Endodermal cell (in vitro differentiated cells): ENCODE measurements at regions not wholly inside any gene's neighbourhood (a gene's known extent, or its start where the extent isn't known, plus 50 kb on each side); places are given as distances from the start of the nearest gene placed in this dataset.

ENCODE experiments used
- DNase-seq: peaks from one replicate; pipeline ENCODE4 v3.0.0-alpha.2; 2017
- H3K27ac ChIP-seq: 2 replicates; pipeline ENCODE4 v1.5.1; 2013; ENCODE audit warnings: mild to moderate bottlenecking, low read depth, low read length, moderate library complexity
- H3K27me3 ChIP-seq: 2 replicates; pipeline ENCODE4 v1.6.1; 2013; ENCODE audit warnings: mild to moderate bottlenecking, low read length, moderate library complexity; ENCODE audit not compliant: insufficient read depth, control insufficient read depth, poor library complexity, severe bottlenecking
- H3K36me3 ChIP-seq: 2 replicates; pipeline ENCODE4 v1.7.0; 2013; ENCODE audit warnings: mild to moderate bottlenecking, low read length, moderate library complexity; ENCODE audit not compliant: control insufficient read depth, insufficient read depth
- H3K4me1 ChIP-seq: one replicate; pipeline ENCODE4 v1.7.0; 2013; ENCODE audit warnings: low read length; ENCODE audit not compliant: control insufficient read depth, insufficient read depth
- H3K4me3 ChIP-seq: 2 replicates; pipeline ENCODE4 v1.5.1; 2013; ENCODE audit warnings: mild to moderate bottlenecking, low read length, moderate library complexity
- H3K9ac ChIP-seq: 2 replicates; pipeline ENCODE4 v1.6.1; 2013; ENCODE audit warnings: mild to moderate bottlenecking, low read length, moderate library complexity; ENCODE audit not compliant: poor library complexity, severe bottlenecking; ENCODE audit errors: extremely low read depth
- H3K9me3 ChIP-seq: 2 replicates; pipeline ENCODE4 v1.6.1; 2013; ENCODE audit warnings: mild to moderate bottlenecking, low read length, moderate library complexity; ENCODE audit not compliant: control insufficient read depth
- H3K27ac Mint-ChIP-seq: 2 replicates; pipeline ENCODE4 v1.8.0; 2020; ENCODE audit warnings: mixed read lengths
- H3K27me3 Mint-ChIP-seq: 2 replicates; pipeline ENCODE4 v1.8.0; 2021; ENCODE audit warnings: mild to moderate bottlenecking, mixed read lengths; ENCODE audit not compliant: insufficient read depth
- H3K36me3 Mint-ChIP-seq: 2 replicates; pipeline ENCODE4 v1.8.0; 2020; ENCODE audit warnings: low read depth, mixed read lengths
- H3K4me1 Mint-ChIP-seq: 2 replicates; pipeline ENCODE4 v1.8.0; 2020; ENCODE audit warnings: mixed read lengths
- H3K4me3 Mint-ChIP-seq: 2 replicates; pipeline ENCODE4 v1.8.0; 2020; ENCODE audit warnings: mild to moderate bottlenecking, moderate library complexity, mixed read lengths
- H3K9me3 Mint-ChIP-seq: 2 replicates; pipeline ENCODE4 v1.8.0; 2020; ENCODE audit warnings: mild to moderate bottlenecking, mixed read lengths
- CTCF ChIP-seq: fragments of 200-600 bp; sonication (generic); conservative IDR thresholded peaks from 2 replicates; pipeline ENCODE4 v1.5.0; 2021; ENCODE audit warnings: antibody characterized with exemption, mild to moderate bottlenecking
- WGBS, 2 experiments: methylation state at CpG; one replicate each; pipeline versions ENCODE4 v1.1.5 to v1.1.7; 2013; ENCODE audit warnings: missing lambda C conversion rate in 2 of 2, mixed read lengths in 1 of 2; ENCODE audit not compliant: insufficient coverage in 1 of 2, insufficient read length in 1 of 2; 5-methylcytosine and 5-hydroxymethylcytosine counted together

DNA sequence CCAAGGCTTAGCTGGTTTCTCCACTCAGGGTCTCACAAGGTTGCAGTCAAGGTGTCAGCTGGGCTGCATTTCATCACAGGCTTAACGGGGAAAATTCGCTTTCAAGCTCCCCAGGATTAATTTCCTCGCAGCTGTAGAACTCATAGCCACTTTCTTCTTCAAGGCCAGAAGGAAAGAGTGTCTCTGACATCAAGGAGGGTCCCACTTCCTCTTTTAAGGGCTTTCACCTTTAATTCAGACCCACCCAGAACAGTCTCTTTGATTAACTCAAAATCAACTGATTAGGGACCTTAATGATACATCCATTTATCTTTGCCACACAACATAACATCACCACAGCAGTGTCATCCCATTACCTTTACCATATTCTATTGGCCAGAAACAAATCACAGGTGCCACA is 183.3 kb upstream of the ARID1B start:
- peaks cover 17% of the 10 kb centered on the region for H3K4me1 Mint-ChIP-seq
- H3K4me3 ChIP-seq: no peak overlapping the region
- H3K36me3 ChIP-seq: no peaks in the 10 kb centered on the region
- H3K9ac ChIP-seq: no peak overlapping the region
- H3K27ac Mint-ChIP-seq: no peak overlapping the region
- H3K9me3 Mint-ChIP-seq: no peaks in the 10 kb centered on the region
- TF ChIP-seq CTCF: no peak
- H3K27ac ChIP-seq: no peak overlapping the region
- peaks cover 4% of the 10 kb centered on the region for H3K4me1 ChIP-seq
- no peaks in the 10 kb centered on the region for H3K9me3 ChIP-seq
- no peak overlapping the region for H3K4me3 Mint-ChIP-seq
- DNase-seq: no peak
- no peaks in the 10 kb centered on the region for H3K36me3 Mint-ChIP-seq
- H3K27me3 ChIP-seq: no peaks in the 10 kb centered on the region
- H3K27me3 Mint-ChIP-seq: peaks cover 2% of the 10 kb centered on the region
- 80 to 86% methylated on average over 1 to 3 of the region's 3 CpGs for WGBS, 2 experiments

DNA sequence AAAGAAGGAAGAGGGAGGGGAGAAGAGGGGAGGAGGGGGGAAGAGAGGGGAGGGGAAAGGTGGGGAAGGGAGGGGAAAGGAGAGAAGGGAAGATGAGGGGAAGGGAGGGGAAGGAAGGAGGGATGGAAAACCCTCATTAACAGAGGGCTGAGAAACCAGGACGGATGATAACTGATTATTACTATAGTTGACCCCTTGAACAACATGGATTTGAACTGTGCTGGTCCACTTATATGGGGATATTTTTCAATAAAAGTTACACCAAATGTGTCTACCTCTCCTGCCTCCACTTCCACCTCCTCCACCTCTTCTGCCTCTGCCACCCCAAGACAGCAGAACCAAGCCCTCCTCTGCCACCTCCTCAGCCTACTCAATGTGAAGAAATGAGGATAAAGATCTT is 184.1 kb upstream of the ARID1B start:
- Histone ChIP-seq H3K4me3 (no peak overlapping the region), H3K27me3 (no peaks in the 10 kb centered on the region), H3K9ac (no peak overlapping the region), H3K9me3 (no peaks in the 10 kb centered on the region), H3K4me1 (peaks cover 4% of the 10 kb centered on the region), H3K27ac (no peak overlapping the region), H3K36me3 (no peaks in the 10 kb centered on the region)
- Mint-ChIP-seq H3K27ac (no peak overlapping the region), H3K4me3 (no peak overlapping the region), H3K27me3 (peaks cover 2% of the 10 kb centered on the region), H3K4me1 (peaks cover 13% of the 10 kb centered on the region), H3K9me3 (no peaks in the 10 kb centered on the region), H3K36me3 (no peaks in the 10 kb centered on the region)
- TF ChIP-seq CTCF: no peak
- DNase-seq: no peak
- 92% methylated on average over 1 of the region's 1 CpG; no CpG with 5 or more reads in 1 of the 2 experiments for WGBS, 2 experiments

DNA sequence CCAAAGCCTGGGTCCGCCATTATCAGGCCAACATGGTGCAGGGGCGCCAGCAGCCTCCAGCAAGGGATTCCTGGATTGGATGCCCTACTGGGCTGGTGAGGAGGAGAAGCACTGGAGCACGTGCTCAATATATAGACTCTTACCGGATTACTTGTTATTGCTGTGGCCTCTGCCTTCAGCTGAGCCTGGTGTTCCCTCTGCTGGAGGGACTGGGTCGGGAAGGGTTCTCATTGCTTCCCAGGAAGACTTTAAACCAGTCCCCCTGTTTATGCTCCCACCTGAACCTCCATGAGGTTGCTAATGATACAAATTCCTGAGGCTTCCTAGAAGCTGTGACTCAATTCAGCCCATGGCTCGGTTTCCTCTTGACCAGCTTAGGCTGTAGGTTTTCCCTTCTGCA is 186.7 kb upstream of the ARID1B start:
- 88 to 92% methylated on average over 5 to 6 of the region's 6 CpGs for WGBS, 2 experiments
- H3K27me3 Mint-ChIP-seq: peaks cover 2% of the 10 kb centered on the region
- H3K36me3 ChIP-seq: no peaks in the 10 kb centered on the region
- H3K27ac Mint-ChIP-seq: no peak overlapping the region
- peak; percentile 63 for DNase-seq
- no peak overlapping the region for H3K9ac ChIP-seq
- no peak overlapping the region for H3K4me3 Mint-ChIP-seq
- no peaks in the 10 kb centered on the region for H3K4me1 ChIP-seq
- no peaks in the 10 kb centered on the region for H3K27me3 ChIP-seq
- peak; percentile 62 for TF ChIP-seq CTCF
- no peaks in the 10 kb centered on the region for H3K36me3 Mint-ChIP-seq
- no peak overlapping the region for H3K4me3 ChIP-seq
- no peaks in the 10 kb centered on the region for H3K9me3 Mint-ChIP-seq
- no peaks in the 10 kb centered on the region for H3K4me1 Mint-ChIP-seq
- H3K27ac ChIP-seq: no peak overlapping the region
- H3K9me3 ChIP-seq: peaks cover 4% of the 10 kb centered on the region
